ENCODE measurements at regions not wholly inside any gene's neighbourhood (a gene's known extent, or its start where the extent isn't known, plus 50 kb on each side); places are given as distances from the start of the nearest gene placed in this dataset.

GRCh38 chr17:14719942-14720341 is 419.1 kb downstream of the HS3ST3B1 start:
- no peak for DNase-seq

- DNase-seq, result no peak
These were observed 417.0 kb downstream of the HS3ST3B1 start for GRCh38 chr17:14717859-14718258.

GRCh38 chr17:14715561-14715960 is 414.7 kb downstream of the HS3ST3B1 start:
- DNase-seq, result no peak

GRCh38 chr17:14712611-14713021 is 411.7 kb downstream of the HS3ST3B1 start:
- no peak for DNase-seq

- no peak for DNase-seq
These were observed 403.2 kb downstream of the HS3ST3B1 start for GRCh38 chr17:14704121-14704520.

- DNase-seq, result no peak
These were observed 401.0 kb downstream of the HS3ST3B1 start for GRCh38 chr17:14701886-14702285.

GRCh38 chr17:14699574-14700185 is 398.8 kb downstream of the HS3ST3B1 start:
- DNase-seq, result no peak

GRCh38 chr17:14693382-14693781 is 392.5 kb downstream of the HS3ST3B1 start:
- no peak for DNase-seq

GRCh38 chr17:14690704-14691103 is 389.8 kb downstream of the HS3ST3B1 start:
- no peak for DNase-seq

GRCh38 chr17:14688134-14688533 is 387.3 kb downstream of the HS3ST3B1 start:
- DNase-seq, result no peak

GRCh38 chr17:14672830-14673229 is 371.9 kb downstream of the HS3ST3B1 start:
- no peak for DNase-seq

GRCh38 chr17:14670861-14671260 is 370.0 kb downstream of the HS3ST3B1 start:
- DNase-seq, result no peak

GRCh38 chr17:14664511-14664910 is 363.6 kb downstream of the HS3ST3B1 start:
- DNase-seq, result no peak

GRCh38 chr17:14641117-14641516 is 340.2 kb downstream of the HS3ST3B1 start:
- DNase-seq, result no peak

- no peak for DNase-seq
These were observed 336.4 kb downstream of the HS3ST3B1 start for GRCh38 chr17:14637260-14637659.

- DNase-seq, result no peak
These were observed 329.7 kb downstream of the HS3ST3B1 start for GRCh38 chr17:14630621-14631020.

- no peak for DNase-seq
These were observed 329.2 kb downstream of the HS3ST3B1 start for GRCh38 chr17:14630046-14630445.

GRCh38 chr17:14622615-14623101 is 321.8 kb downstream of the HS3ST3B1 start:
- DNase-seq, result no peak

GRCh38 chr17:14621826-14622614 is 321.1 kb downstream of the HS3ST3B1 start:
- no peak for DNase-seq

GRCh38 chr17:14619821-14620220 is 318.9 kb downstream of the HS3ST3B1 start:
- DNase-seq, result no peak

GRCh38 chr17:14616528-14616927 is 315.6 kb downstream of the HS3ST3B1 start:
- DNase-seq, result no peak

GRCh38 chr17:14605267-14605599 is 304.4 kb downstream of the HS3ST3B1 start:
- DNase-seq, result no peak

GRCh38 chr17:14604591-14605266 is 303.8 kb downstream of the HS3ST3B1 start:
- no peak for DNase-seq

- no peak for DNase-seq
These were observed 295.3 kb downstream of the HS3ST3B1 start for GRCh38 chr17:14596224-14596623.
